ENCODE measurements at regions not wholly inside any gene's neighbourhood (a gene's known extent, or its start where the extent isn't known, plus 50 kb on each side); places are given as distances from the start of the nearest gene placed in this dataset.
"Not testable (repeated sequence)": the region's sequence is repeated elsewhere in the genome, so short reads cannot be mapped to it uniquely, and the experiment has no call there.

DNA sequence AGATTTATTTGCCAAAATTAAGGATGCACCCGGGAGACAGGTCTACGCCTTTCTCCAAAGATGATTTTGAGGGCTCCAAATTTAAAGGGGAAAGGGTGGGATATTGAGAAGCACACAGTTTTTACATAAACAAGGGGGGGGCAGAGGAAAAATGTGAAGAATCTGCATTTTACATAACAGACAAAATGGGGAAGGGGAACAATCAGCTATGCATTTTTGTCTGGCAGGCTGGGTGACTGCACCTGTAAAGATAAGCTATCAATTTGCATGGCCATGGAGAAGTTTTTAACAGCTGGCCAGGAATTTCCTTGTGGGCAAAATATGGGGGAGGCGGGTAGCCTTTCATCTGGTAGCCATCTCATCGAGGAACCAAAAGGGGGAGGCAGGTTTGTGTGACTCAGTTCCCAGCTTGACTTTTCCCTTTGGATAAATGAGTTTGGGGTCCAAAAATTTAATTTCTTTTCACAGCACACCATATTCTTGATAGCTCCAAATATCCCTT is 331.3 kb downstream of the PCDH11X start:
- not testable (repeated sequence) for TF ChIP-seq CTCF (optimal IDR thresholded peaks at IDR 0.05 in 1 of 3, IDR thresholded peaks at IDR 0.05 in 1 of 3, conservative IDR thresholded peaks at IDR 0.05 in 1 of 3; ENCODE audit: extremely low read depth in 1 of 3, insufficient read depth in 2 of 3, low read length in 3 of 3); EZH2 (IDR thresholded peaks at IDR 0.05; ENCODE audit: low read length)
